Esophagus muscularis mucosa (tissue), 4 donors: ENCODE measurements at regions not wholly inside any gene's neighbourhood (a gene's known extent, or its start where the extent isn't known, plus 50 kb on each side); places are given as distances from the start of the nearest gene placed in this dataset.
"Not testable (repeated sequence)": the region's sequence is repeated elsewhere in the genome, so short reads cannot be mapped to it uniquely, and the experiment has no call there.

Experiments used
- DNase-seq: peaks from one replicate; pipeline ENCODE4 v3.0.0-alpha.2; 2017; ENCODE audit errors: extremely low spot score
- H3K27ac ChIP-seq, 4 donors: fragments of 200-600 bp; sonication (generic); replicated peaks in 1 of 4; 1 replicate in 3 of 4; 2 replicates in 1 of 4; pipeline ENCODE4 v1.5.1; 2016 to 2019; ENCODE audit warnings: mild to moderate bottlenecking in 1 of 4
- H3K27me3 ChIP-seq, 4 donors: fragments of 200-600 bp; sonication (generic); one replicate each; pipeline versions ENCODE4 v1.5.1 to v1.6.0; 2016 to 2019
- H3K36me3 ChIP-seq, 4 donors: fragments of 200-600 bp; sonication (generic); one replicate each; pipeline ENCODE4 v1.5.1; 2016 to 2019
- H3K4me1 ChIP-seq, 4 donors: fragments of 200-600 bp; sonication (generic); one replicate each; pipeline ENCODE4 v1.5.1; 2016 to 2019
- H3K4me3 ChIP-seq, 4 donors: fragments of 200-600 bp; sonication (generic); 1 replicate in 2 of 4; 2 replicates in 2 of 4; pipeline ENCODE4 v1.5.1; 2016 to 2019; ENCODE audit warnings: mild to moderate bottlenecking in 4 of 4, moderate library complexity in 1 of 4
- H3K9me3 ChIP-seq, 4 donors: fragments of 200-600 bp; sonication (generic); 1 replicate in 3 of 4; 2 replicates in 1 of 4; pipeline ENCODE4 v1.5.1; 2016 to 2019
- CTCF ChIP-seq, 3 experiments: fragments of 200-600 bp in 2 of 3; fragments of 450-650 bp in 1 of 3; sonication (generic) in 2 of 3; IDR thresholded peaks; one replicate each; pipeline ENCODE4 v1.5.1; 2017 to 2019; ENCODE audit warnings: antibody characterized with exemption in 3 of 3, mild to moderate bottlenecking in 2 of 3, moderate library complexity in 1 of 3
- EP300 ChIP-seq: sonication (generic); formaldehyde crosslinking; IDR thresholded peaks from one replicate; pipeline ENCODE4 v1.6.1; 2017; ENCODE audit warnings: antibody characterized with exemption
- POLR2A ChIP-seq: fragments of 450-650 bp; IDR thresholded peaks from one replicate; pipeline ENCODE4 v1.6.1; 2017; ENCODE audit warnings: antibody characterized with exemption, moderate library complexity, mild to moderate bottlenecking, low read depth
- POLR2AphosphoS5 ChIP-seq, 2 donors: sonication (generic); formaldehyde crosslinking; IDR thresholded peaks; one replicate each; pipeline ENCODE4 v1.6.1; 2017; ENCODE audit warnings: antibody characterized with exemption in 2 of 2
- WGBS: methylation state at CpG from one replicate; pipeline ENCODE4 v1.1.5; 2018; 5-methylcytosine and 5-hydroxymethylcytosine counted together
- intact Hi-C: fragments of 100-400 bp; cut with DNase I; formaldehyde crosslinking; loops from one replicate; pipeline ENCODE4 v1.15.1; 2023

- DNase-seq = no peak
- intact Hi-C loops = no loop called here
- H3K36me3 ChIP-seq = no peaks in the 10 kb centered on the region
- H3K9me3 ChIP-seq = no peaks in the 10 kb centered on the region
- H3K4me1 ChIP-seq = no peaks in the 10 kb centered on the region
- H3K27me3 ChIP-seq = no peaks in the 10 kb centered on the region
- no peak for TF ChIP-seq CTCF (IDR thresholded peaks at IDR 0.05)
- no peak for TF ChIP-seq EP300
- TF ChIP-seq POLR2AphosphoS5 (IDR thresholded peaks at IDR 0.05) = no peak
- no peak for TF ChIP-seq POLR2A
- no peak overlapping the region for H3K27ac ChIP-seq
- 90% methylated on average over 4 of the region's 4 CpGs for WGBS
- H3K4me3 ChIP-seq = no peak overlapping the region
These were observed 137.1 kb upstream of the BASP1 start for GRCh38 chr5:17080361-17080760.

GRCh38 chr5:17081142-17081541 is 136.3 kb upstream of the BASP1 start:
- no peaks in the 10 kb centered on the region for H3K27me3 ChIP-seq
- 66% methylated on average over 4 of the region's 4 CpGs for WGBS
- H3K9me3 ChIP-seq = no peaks in the 10 kb centered on the region
- H3K27ac ChIP-seq = no peak overlapping the region
- TF ChIP-seq EP300 = no peak
- H3K4me1 ChIP-seq = no peaks in the 10 kb centered on the region
- no peak overlapping the region for H3K4me3 ChIP-seq
- intact Hi-C loops = no loop called here
- no peak for DNase-seq
- no peaks in the 10 kb centered on the region for H3K36me3 ChIP-seq

- intact Hi-C loops, DNase-seq, H3K36me3 ChIP-seq, H3K27ac ChIP-seq, H3K9me3 ChIP-seq, H3K4me3 ChIP-seq, H3K27me3 ChIP-seq, H3K4me1 ChIP-seq: not testable (repeated sequence)
- WGBS = 88% methylated on average over 28 of the region's 29 CpGs
These were observed 134.2 kb upstream of the BASP1 start for GRCh38 chr5:17083276-17083675.

- Histone ChIP-seq H3K4me3 (no peak overlapping the region), H3K27me3 (no peaks in the 10 kb centered on the region), H3K4me1 (no peaks in the 10 kb centered on the region), H3K27ac (no peak overlapping the region), H3K9me3 (no peaks in the 10 kb centered on the region), H3K36me3 (no peaks in the 10 kb centered on the region)
- TF ChIP-seq POLR2AphosphoS5 (IDR thresholded peaks at IDR 0.05) (no peak), POLR2A (no peak), EP300 (no peak), CTCF (IDR thresholded peaks at IDR 0.05) (no peak)
- DNase-seq = no peak
- 92% methylated on average over 8 of the region's 8 CpGs for WGBS
- intact Hi-C loops = no loop called here
These were observed 130.4 kb upstream of the BASP1 start for GRCh38 chr5:17087035-17087434.

GRCh38 chr5:17088051-17088450 is 129.4 kb upstream of the BASP1 start:
- TF ChIP-seq CTCF (IDR thresholded peaks at IDR 0.05) = no peak
- TF ChIP-seq EP300 = no peak
- TF ChIP-seq POLR2A = no peak
- no peak for TF ChIP-seq POLR2AphosphoS5 (IDR thresholded peaks at IDR 0.05)

GRCh38 chr5:17089001-17089400 is 128.4 kb upstream of the BASP1 start:
- Histone ChIP-seq H3K9me3 (no peaks in the 10 kb centered on the region), H3K4me1 (no peaks in the 10 kb centered on the region), H3K4me3 (no peak overlapping the region), H3K36me3 (no peaks in the 10 kb centered on the region), H3K27ac (no peak overlapping the region), H3K27me3 (no peaks in the 10 kb centered on the region)
- TF ChIP-seq CTCF (IDR thresholded peaks at IDR 0.05) (no peak), EP300 (no peak)
- intact Hi-C loops = no loop called here
- no peak for DNase-seq

More at GRCh38 chr5:17088051-17088450, 129.4 kb upstream of the BASP1 start:
- WGBS = 79% methylated on average over 4 of the region's 4 CpGs
- Histone ChIP-seq H3K27me3 (no peaks in the 10 kb centered on the region), H3K36me3 (no peaks in the 10 kb centered on the region), H3K9me3 (no peaks in the 10 kb centered on the region), H3K27ac (no peak overlapping the region), H3K4me1 (no peaks in the 10 kb centered on the region), H3K4me3 (no peak overlapping the region)
- no peak for DNase-seq
- intact Hi-C loops = no loop called here
